Transverse colon (tissue), 3 donors: ENCODE measurements at regions not wholly inside any gene's neighbourhood (a gene's known extent, or its start where the extent isn't known, plus 50 kb on each side); places are given as distances from the start of the nearest gene placed in this dataset.

ENCODE experiments used
- POLR2A ChIP-seq: fragments of 450-650 bp; IDR thresholded peaks from one replicate; pipeline ENCODE4 v1.6.1; 2016; ENCODE audit warnings: antibody characterized with exemption, mild to moderate bottlenecking, moderate library complexity
- TF ChIP-seq, protein P1 (sequence below), 5 experiments: fragments of 200-600 bp in 3 of 5; fragments of 450-650 bp in 2 of 5; sonication (generic) in 3 of 5; IDR thresholded peaks; 1 replicate in 2 of 5; 2 replicates in 3 of 5; pipeline ENCODE4 v1.5.1; 2016 to 2017; ENCODE audit warnings: antibody characterized with exemption in 5 of 5, inconsistent platforms in 3 of 5, mild to moderate bottlenecking in 2 of 5, moderate library complexity in 1 of 5

- no peak for TF ChIP-seq POLR2A
- TF ChIP-seq, protein P1, sequence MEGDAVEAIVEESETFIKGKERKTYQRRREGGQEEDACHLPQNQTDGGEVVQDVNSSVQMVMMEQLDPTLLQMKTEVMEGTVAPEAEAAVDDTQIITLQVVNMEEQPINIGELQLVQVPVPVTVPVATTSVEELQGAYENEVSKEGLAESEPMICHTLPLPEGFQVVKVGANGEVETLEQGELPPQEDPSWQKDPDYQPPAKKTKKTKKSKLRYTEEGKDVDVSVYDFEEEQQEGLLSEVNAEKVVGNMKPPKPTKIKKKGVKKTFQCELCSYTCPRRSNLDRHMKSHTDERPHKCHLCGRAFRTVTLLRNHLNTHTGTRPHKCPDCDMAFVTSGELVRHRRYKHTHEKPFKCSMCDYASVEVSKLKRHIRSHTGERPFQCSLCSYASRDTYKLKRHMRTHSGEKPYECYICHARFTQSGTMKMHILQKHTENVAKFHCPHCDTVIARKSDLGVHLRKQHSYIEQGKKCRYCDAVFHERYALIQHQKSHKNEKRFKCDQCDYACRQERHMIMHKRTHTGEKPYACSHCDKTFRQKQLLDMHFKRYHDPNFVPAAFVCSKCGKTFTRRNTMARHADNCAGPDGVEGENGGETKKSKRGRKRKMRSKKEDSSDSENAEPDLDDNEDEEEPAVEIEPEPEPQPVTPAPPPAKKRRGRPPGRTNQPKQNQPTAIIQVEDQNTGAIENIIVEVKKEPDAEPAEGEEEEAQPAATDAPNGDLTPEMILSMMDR (IDR thresholded peaks at IDR 0.05) = no peak
Observed at GRCh38 chr14:58699681-58700205, 62.0 kb downstream of the DACT1 start.
